HK-2 (cell line): ENCODE measurements at regions not wholly inside any gene's neighbourhood (a gene's known extent, or its start where the extent isn't known, plus 50 kb on each side); places are given as distances from the start of the nearest gene placed in this dataset.

ENCODE experiments used
- DNase-seq: peaks from one replicate; pipeline ENCODE4 v3.0.0-alpha.2; 2018; ENCODE audit not compliant: unreplicated experiment

GRCh38 chr1:71184410-71184809, 103.6 kb upstream of the ZRANB2 start:
- DNase-seq = no peak

- DNase-seq = no peak
Observed at GRCh38 chr1:71179997-71180396, 99.2 kb upstream of the ZRANB2 start.

DNA sequence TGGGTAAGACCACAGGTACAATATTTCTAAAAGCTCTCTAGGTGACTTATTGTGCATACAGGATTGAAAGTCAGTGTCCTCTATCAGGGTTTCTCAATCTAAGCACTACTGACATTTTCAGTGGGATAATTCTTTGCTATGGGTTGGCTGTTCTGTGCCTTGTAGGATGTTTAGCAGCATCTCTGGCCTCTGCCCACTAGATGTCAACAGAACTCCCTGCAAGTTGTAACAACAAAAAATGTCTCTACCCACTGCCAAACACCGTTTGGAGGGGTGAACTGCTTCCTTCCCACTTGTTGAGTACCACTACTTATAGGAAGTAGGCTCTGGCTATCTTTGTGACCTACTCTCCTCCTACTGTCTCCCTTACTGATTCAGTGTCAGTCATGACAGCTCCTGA, 90.1 kb upstream of the ZRANB2 start:
- no peak for DNase-seq

DNA sequence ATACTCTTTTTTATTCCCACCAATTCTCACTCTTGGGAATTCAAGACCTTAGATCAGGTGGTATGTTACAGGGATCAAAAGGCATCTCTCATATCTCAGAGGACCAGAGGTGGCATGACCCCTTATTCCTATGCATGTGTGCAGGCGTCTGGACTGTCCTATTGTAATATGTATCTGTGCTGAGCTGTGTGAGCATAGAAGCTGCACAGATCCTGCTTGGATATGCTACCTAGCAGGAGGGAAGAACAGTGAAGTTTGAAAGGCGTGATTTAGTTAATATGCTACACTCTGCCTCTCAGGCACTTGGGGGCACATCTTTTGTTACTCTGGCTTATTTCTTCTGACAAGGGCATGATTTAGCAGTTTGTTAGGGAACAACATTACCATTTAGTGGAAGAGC, 86.7 kb upstream of the ZRANB2 start:
- no peak for DNase-seq

- no peak for DNase-seq
Observed at GRCh38 chr1:71166178-71167173, 85.6 kb upstream of the ZRANB2 start.

DNA sequence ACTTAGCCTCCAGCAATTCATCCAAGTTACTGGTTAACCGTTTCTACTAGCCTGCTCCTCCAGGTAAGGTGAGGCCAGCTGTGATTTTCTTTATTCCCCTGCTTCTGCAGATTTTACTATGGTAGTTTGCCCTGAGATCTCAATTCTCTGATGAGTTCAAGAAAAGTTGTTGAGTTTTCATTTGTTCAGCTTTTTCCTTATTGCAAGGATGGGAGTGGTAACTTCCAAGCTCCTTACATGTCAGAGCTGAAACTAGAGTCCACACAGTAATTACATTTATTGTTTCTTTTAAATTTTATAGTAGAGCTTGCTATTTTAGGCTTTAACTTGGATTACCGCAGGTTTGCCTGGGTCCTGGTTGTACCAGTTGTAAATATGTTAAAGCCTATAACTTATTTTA, 76.9 kb upstream of the ZRANB2 start:
- DNase-seq = no peak

- DNase-seq = no peak
Observed at GRCh38 chr1:71157151-71157550, 76.3 kb upstream of the ZRANB2 start.

DNA sequence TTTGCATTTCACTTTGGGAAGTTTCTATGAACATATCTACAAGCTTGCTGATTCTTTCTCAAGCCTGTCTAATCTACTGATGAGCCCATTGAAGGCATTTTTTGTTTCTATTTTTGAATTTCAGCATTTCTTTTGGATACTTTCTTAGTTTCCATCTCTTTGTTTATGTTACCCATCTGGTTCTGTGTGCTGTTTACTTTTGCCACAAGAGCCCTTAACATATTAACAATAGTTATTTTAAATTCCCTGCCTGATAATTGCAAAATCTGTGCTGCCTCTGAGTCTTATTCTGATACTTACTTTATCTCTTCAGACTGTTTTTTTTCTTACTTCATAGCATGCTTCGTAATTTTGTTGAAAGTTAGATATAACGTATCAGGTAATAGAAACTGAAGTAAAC, 75.8 kb upstream of the ZRANB2 start:
- no peak for DNase-seq

GRCh38 chr1:71154429-71154828, 73.6 kb upstream of the ZRANB2 start:
- DNase-seq = no peak

- no peak for DNase-seq
Observed at GRCh38 chr1:71153826-71154225, 73.0 kb upstream of the ZRANB2 start.

DNA sequence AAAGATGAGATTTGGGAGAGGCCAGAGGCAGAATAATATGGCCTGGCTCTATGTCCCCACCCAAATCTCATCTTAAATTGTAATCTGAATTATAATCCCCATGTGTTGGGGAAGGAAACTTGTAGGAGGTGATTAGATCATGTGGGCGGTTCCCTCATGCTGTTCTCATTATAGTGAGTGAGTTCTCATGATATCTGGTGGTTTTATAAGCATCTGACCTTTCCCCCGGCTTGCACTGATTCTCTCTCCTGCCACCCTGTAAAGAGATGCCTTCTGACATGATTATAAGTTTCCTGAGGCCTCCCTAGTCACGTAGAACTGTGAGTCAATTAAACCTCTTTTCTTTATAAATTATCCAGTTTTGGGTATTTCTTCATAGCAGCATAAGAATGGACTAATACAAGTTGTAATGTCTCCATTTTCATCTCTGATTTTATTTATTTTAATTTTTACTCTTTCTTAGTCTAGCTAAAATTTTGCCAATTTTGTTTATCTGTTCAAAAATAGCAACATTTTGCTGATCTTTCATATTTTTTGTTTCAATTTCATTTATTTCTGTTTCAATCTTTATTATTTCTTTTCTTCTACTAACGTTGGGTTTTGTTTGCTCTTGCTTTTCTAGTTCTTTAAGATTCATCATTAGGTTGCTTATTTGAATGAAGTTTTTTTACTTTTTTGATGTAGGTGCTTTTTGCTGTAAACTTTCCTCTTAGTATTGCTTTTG, 67.0 kb upstream of the ZRANB2 start:
- DNase-seq = no peak

GRCh38 chr1:71135571-71135970, 54.7 kb upstream of the ZRANB2 start:
- DNase-seq = no peak
